ENCODE measurements at regions not wholly inside any gene's neighbourhood (a gene's known extent, or its start where the extent isn't known, plus 50 kb on each side); places are given as distances from the start of the nearest gene placed in this dataset.

DNA sequence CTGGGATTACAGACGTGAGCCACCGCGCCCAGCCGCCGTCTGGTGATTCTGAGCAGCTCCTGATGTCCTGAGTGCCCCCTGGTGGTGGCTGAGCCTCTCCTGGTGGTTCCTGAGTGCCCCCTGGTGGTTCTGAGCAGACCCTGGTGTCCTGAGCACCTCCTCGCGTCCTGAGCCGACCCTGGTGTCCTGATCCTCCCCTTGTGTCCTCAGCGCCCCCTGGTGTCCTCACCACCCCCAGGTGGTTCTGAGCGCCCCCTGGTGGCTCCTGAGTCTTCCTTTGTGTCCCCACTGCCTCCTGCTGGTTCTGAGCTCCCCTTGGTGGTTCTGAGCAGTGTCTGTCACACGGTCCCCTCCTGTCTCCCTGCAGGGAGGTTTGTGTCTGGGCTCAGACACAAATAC lies 1304.9 kb downstream of the TMEM121 start:
- H3K27ac ChIP-seq (ENCODE audit: insufficient read depth, low read length, poor library complexity, severe bottlenecking), result no peak overlapping the region
- no peaks in the 10 kb centered on the region for H3K36me3 ChIP-seq (ENCODE audit: control insufficient read depth, insufficient read depth, low read length)
- no peaks in the 10 kb centered on the region for H3K9me3 ChIP-seq (ENCODE audit: control insufficient read depth, low read length)
- DNase-seq, result peak in 2 of 3 donors; percentile 23 to 36
- H3K4me1 ChIP-seq (ENCODE audit: control insufficient read depth, insufficient read depth, low read length, poor library complexity, severe bottlenecking), result no peaks in the 10 kb centered on the region
- H3K4me3 ChIP-seq (ENCODE audit: insufficient read depth, low read depth, low read length, poor library complexity, severe bottlenecking), result no peak overlapping the region
- H3K27me3 ChIP-seq (replicated peaks; ENCODE audit: control insufficient read depth, insufficient read depth, low read length, poor library complexity, severe bottlenecking), result no peaks in the 10 kb centered on the region

DNA sequence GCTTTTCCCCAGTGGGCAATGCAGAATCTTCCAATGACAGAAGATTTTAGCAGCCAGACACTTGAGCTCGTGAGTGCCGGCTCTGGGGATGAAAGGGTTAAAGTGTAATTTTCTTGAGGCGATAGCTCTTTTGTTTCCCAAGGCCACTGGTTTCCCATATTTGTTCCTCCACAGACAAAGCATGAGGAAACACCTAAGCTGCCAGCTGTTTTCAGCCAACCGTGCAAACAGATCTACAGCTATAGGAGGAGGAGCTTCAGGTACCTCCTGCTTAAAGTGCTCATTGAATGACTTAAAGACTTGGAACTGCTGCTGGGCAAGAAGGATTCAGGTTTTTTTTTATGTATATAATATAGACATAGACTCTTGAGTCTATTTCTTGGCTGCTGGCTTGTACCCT lies 1311.5 kb downstream of the TMEM121 start:
- no peaks in the 10 kb centered on the region for H3K9me3 ChIP-seq (ENCODE audit: control insufficient read depth, low read length)
- no peaks in the 10 kb centered on the region for H3K36me3 ChIP-seq (ENCODE audit: control insufficient read depth, insufficient read depth, low read length)
- H3K4me3 ChIP-seq (ENCODE audit: insufficient read depth, low read depth, low read length, poor library complexity, severe bottlenecking), result no peak overlapping the region
- H3K27ac ChIP-seq (ENCODE audit: insufficient read depth, low read length, poor library complexity, severe bottlenecking), result no peak overlapping the region
- no peaks in the 10 kb centered on the region for H3K4me1 ChIP-seq (ENCODE audit: control insufficient read depth, insufficient read depth, low read length, poor library complexity, severe bottlenecking)
- no peak for DNase-seq
- no peaks in the 10 kb centered on the region for H3K27me3 ChIP-seq (replicated peaks; ENCODE audit: control insufficient read depth, insufficient read depth, low read length, poor library complexity, severe bottlenecking)

DNA sequence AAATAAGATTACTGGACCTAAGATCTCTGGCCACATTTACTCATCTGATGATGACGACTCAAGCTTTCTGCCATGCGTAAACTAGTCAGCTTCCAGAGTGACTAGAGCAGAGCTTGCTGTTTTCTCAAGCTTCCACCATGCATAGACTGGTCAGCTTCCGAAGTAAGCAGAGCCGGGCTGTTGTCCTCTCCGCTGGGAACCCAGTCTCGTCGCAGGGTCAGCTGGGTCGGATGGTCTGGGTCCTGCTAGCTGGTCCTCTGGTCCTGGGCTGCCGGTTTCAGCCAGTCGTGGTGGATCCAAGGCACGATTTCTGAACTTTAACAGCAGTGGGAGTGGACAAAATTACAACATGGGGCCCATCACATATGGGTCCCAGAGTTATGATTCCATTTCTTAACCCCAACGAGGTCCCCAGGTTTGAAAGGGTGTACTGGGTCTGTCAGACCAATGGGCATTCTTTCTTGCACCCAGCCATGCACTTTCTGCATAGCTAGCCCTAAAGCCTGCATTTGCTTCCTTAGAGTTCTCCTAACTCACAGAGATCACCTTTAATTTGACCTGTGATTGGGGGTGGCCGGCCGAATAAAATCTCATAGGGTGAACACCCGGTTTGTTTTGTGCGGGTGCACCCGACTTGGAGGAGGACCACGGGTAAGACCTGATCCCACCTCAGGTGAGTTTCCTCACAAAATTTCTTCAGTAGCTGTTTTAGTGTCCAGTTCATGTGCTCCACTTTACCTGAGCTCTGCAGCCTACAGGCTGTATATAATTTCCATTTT lies 1312.8 kb downstream of the TMEM121 start:
- H3K27me3 ChIP-seq (replicated peaks; ENCODE audit: control insufficient read depth, insufficient read depth, low read length, poor library complexity, severe bottlenecking), result no peaks in the 10 kb centered on the region
- H3K4me3 ChIP-seq (ENCODE audit: insufficient read depth, low read depth, low read length, poor library complexity, severe bottlenecking), result no peak overlapping the region
- H3K36me3 ChIP-seq (ENCODE audit: control insufficient read depth, insufficient read depth, low read length), result no peaks in the 10 kb centered on the region
- no peaks in the 10 kb centered on the region for H3K4me1 ChIP-seq (ENCODE audit: control insufficient read depth, insufficient read depth, low read length, poor library complexity, severe bottlenecking)
- no peak for DNase-seq
- H3K9me3 ChIP-seq (ENCODE audit: control insufficient read depth, low read length), result no peaks in the 10 kb centered on the region
- no peak overlapping the region for H3K27ac ChIP-seq (ENCODE audit: insufficient read depth, low read length, poor library complexity, severe bottlenecking)

DNA sequence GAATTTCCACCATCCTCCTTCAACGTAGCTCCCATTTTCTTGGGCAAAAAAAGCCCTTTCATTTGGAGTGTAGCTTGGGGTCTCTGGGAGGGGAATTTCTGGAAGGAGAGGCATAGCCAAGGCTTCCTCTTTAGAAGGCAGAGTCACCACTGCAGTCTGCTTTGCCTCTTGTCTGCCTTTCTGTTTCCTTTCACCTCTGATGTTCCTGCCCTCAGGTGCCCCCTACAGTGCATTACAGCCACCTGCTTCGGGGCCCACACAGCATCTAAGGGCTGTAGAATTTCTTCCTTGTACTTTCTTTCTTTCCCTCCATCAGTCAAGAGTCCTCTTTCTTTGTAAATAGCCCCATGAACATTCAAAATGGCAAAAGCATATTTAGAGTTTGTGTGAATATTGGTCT lies 1313.9 kb downstream of the TMEM121 start:
- no peak overlapping the region for H3K4me3 ChIP-seq (ENCODE audit: insufficient read depth, low read depth, low read length, poor library complexity, severe bottlenecking)
- H3K27ac ChIP-seq (ENCODE audit: insufficient read depth, low read length, poor library complexity, severe bottlenecking), result no peak overlapping the region
- no peaks in the 10 kb centered on the region for H3K9me3 ChIP-seq (ENCODE audit: control insufficient read depth, low read length)
- no peak for DNase-seq
- H3K4me1 ChIP-seq (ENCODE audit: control insufficient read depth, insufficient read depth, low read length, poor library complexity, severe bottlenecking), result no peaks in the 10 kb centered on the region
- H3K27me3 ChIP-seq (replicated peaks; ENCODE audit: control insufficient read depth, insufficient read depth, low read length, poor library complexity, severe bottlenecking), result no peaks in the 10 kb centered on the region
- no peaks in the 10 kb centered on the region for H3K36me3 ChIP-seq (ENCODE audit: control insufficient read depth, insufficient read depth, low read length)

DNA sequence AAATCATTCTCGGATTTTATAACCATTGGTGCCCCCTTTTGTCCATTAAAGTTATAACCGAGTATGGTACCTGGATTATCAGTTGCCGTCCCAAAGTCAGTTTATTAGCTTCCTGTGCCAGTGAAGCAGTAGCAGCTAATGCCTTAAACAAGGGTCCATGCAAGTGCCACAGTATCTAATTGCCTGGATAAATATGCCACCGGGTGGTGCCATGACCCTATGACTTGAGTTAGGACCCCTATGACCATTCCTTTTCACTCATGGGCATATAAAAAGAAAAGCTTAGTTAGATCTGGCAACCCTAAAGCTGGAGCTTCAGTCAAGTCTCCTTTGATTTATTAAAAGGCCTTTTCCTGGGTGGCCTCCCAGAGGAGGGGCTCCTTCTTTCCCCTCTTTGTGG lies 1314.6 kb downstream of the TMEM121 start:
- Histone ChIP-seq H3K4me1 (ENCODE audit: control insufficient read depth, insufficient read depth, low read length, poor library complexity, severe bottlenecking) (no peaks in the 10 kb centered on the region), H3K27me3 (replicated peaks; ENCODE audit: control insufficient read depth, insufficient read depth, low read length, poor library complexity, severe bottlenecking) (no peaks in the 10 kb centered on the region), H3K36me3 (ENCODE audit: control insufficient read depth, insufficient read depth, low read length) (no peaks in the 10 kb centered on the region), H3K9me3 (ENCODE audit: control insufficient read depth, low read length) (no peaks in the 10 kb centered on the region), H3K27ac (ENCODE audit: insufficient read depth, low read length, poor library complexity, severe bottlenecking) (no peak overlapping the region), H3K4me3 (ENCODE audit: insufficient read depth, low read depth, low read length, poor library complexity, severe bottlenecking) (no peak overlapping the region)
- DNase-seq, result no peak

DNA sequence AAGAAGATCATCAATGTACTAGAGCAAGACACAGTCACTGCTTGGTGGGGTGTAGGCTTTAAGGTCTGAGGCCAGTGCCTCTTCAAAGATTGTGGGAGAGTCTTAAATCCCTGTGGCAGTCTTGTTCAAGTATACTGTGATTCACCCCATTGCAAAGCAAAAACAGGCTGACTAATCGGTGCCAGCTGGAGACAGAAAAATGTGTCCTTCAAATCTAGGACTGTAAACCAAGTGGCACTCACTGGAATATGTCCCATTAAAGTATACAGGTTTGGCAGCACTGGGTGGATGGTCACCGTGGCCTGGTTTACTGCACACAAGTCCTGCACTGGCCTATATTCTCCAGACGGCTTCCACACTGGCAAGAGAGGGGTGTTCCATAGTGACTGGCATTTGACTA lies 1315.3 kb downstream of the TMEM121 start:
- Histone ChIP-seq H3K27me3 (replicated peaks; ENCODE audit: control insufficient read depth, insufficient read depth, low read length, poor library complexity, severe bottlenecking) (no peaks in the 10 kb centered on the region), H3K4me1 (ENCODE audit: control insufficient read depth, insufficient read depth, low read length, poor library complexity, severe bottlenecking) (no peaks in the 10 kb centered on the region), H3K27ac (ENCODE audit: insufficient read depth, low read length, poor library complexity, severe bottlenecking) (no peak overlapping the region), H3K9me3 (ENCODE audit: control insufficient read depth, low read length) (no peaks in the 10 kb centered on the region), H3K36me3 (ENCODE audit: control insufficient read depth, insufficient read depth, low read length) (no peaks in the 10 kb centered on the region), H3K4me3 (ENCODE audit: insufficient read depth, low read depth, low read length, poor library complexity, severe bottlenecking) (no peak overlapping the region)
- no peak for DNase-seq

DNA sequence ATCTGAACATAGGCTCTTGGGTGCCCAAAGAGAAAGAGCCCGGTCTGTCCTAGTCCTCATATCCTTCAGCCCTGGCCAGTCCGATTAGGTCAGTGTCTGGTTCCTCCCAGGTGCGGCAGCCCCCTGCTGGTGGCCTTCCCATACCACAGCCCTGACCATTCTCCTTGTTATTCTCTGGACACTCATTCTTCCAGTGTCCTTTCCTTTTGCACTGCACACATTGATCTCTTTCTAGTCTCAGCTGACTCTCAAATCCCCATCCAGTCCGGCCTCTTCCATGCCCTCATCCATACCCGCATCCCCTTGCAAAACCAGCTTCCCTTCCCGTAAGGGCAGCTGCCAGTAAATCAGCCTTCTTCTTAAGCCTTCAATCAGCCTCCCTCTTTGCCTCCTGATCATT lies 1316.3 kb downstream of the TMEM121 start:
- Histone ChIP-seq H3K27me3 (replicated peaks; ENCODE audit: control insufficient read depth, insufficient read depth, low read length, poor library complexity, severe bottlenecking) (no peaks in the 10 kb centered on the region), H3K4me3 (ENCODE audit: insufficient read depth, low read depth, low read length, poor library complexity, severe bottlenecking) (no peak overlapping the region), H3K4me1 (ENCODE audit: control insufficient read depth, insufficient read depth, low read length, poor library complexity, severe bottlenecking) (no peaks in the 10 kb centered on the region), H3K36me3 (ENCODE audit: control insufficient read depth, insufficient read depth, low read length) (no peaks in the 10 kb centered on the region), H3K27ac (ENCODE audit: insufficient read depth, low read length, poor library complexity, severe bottlenecking) (no peak overlapping the region), H3K9me3 (ENCODE audit: control insufficient read depth, low read length) (no peaks in the 10 kb centered on the region)
- DNase-seq, result no peak

DNA sequence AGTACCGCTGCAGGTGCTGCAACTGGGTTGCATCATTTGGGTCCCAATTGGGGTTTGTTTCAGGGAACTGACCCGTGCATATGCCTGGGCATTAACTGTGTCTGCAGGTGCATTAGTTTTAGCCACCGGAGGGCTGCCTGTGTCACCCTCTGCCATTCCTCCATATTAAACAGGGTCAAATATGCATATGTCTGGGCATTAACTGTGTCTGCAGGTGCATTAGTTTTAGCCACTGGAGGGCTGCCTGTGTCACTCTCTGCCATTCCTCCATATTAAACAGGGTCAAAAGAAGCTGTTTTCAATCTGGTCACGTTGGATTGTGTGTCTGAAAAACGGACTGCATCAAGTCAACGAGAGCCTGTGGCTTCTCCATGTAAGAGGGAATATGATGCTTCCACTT lies 1317.0 kb downstream of the TMEM121 start:
- Histone ChIP-seq H3K36me3 (ENCODE audit: control insufficient read depth, insufficient read depth, low read length) (no peaks in the 10 kb centered on the region), H3K9me3 (ENCODE audit: control insufficient read depth, low read length) (no peaks in the 10 kb centered on the region), H3K27ac (ENCODE audit: insufficient read depth, low read length, poor library complexity, severe bottlenecking) (no peak overlapping the region), H3K4me3 (ENCODE audit: insufficient read depth, low read depth, low read length, poor library complexity, severe bottlenecking) (peak overlapping the region; percentile 91), H3K4me1 (ENCODE audit: control insufficient read depth, insufficient read depth, low read length, poor library complexity, severe bottlenecking) (no peaks in the 10 kb centered on the region), H3K27me3 (replicated peaks; ENCODE audit: control insufficient read depth, insufficient read depth, low read length, poor library complexity, severe bottlenecking) (no peaks in the 10 kb centered on the region)
- no peak for DNase-seq

DNA sequence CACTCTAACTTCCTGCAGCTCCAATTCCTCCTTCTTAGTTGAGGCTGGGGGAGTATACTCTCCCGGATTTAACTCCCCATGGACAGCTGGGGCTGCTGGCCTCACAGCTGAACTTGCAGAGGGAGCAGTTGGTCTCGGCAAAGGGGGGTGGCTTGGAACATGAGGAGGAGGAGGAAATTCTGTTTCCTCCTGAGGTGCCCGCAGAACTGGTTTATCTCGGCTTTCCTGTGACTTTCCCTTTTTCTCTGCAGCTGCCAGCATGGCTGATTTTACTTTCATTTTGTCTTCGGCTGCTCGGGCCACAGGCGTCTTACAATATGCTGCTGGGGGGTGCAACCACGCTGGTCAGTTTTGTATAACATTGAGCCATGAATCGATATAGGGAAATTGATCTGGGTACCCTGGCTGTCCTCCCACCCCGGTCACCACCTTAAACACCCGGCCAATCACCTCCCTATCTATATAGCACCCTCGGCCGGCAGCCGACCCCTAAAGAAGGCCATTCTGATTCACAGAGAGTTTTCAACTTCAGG lies 1317.6 kb downstream of the TMEM121 start:
- Histone ChIP-seq H3K27me3 (replicated peaks; ENCODE audit: control insufficient read depth, insufficient read depth, low read length, poor library complexity, severe bottlenecking) (no peaks in the 10 kb centered on the region), H3K36me3 (ENCODE audit: control insufficient read depth, insufficient read depth, low read length) (no peaks in the 10 kb centered on the region), H3K27ac (ENCODE audit: insufficient read depth, low read length, poor library complexity, severe bottlenecking) (peak overlapping the region; percentile 69), H3K4me3 (ENCODE audit: insufficient read depth, low read depth, low read length, poor library complexity, severe bottlenecking) (peak overlapping the region; percentile 91), H3K4me1 (ENCODE audit: control insufficient read depth, insufficient read depth, low read length, poor library complexity, severe bottlenecking) (no peaks in the 10 kb centered on the region), H3K9me3 (ENCODE audit: control insufficient read depth, low read length) (no peaks in the 10 kb centered on the region)
- DNase-seq, result no peak

DNA sequence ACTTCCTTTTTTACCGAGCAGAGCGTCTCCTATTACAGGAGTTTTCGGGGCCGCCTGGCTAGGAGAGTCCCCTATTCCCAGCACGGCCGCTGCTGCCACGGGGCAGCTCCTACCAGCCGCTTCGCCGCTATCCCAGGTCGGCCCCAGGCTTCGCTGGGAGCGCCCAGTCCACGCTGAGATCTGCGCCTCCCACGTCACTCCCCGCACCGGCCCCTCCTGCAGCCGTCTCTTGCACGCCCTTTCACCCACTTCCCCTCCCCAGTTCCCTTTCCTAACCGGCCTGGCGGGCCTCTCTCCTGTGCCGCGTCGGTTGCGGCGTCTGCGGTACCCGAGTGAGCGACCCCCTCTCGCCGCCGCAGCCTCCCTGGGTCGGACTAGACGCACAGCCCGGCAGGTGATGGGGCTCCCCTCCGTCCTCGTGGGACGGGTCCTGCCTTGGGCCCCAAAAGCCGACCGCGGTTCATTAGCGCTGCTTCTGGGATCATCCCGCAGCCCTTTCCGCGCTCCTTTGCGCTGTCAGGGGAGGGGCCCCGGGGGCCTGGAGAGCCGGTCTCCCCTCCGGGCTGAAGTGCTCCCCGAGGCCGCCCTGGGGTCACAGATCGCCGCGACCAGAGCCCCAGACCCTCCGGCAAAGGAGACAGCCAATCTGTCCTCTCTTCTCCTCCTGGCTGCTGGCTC lies 1318.4 kb downstream of the TMEM121 start:
- Histone ChIP-seq H3K4me1 (ENCODE audit: control insufficient read depth, insufficient read depth, low read length, poor library complexity, severe bottlenecking) (no peaks in the 10 kb centered on the region), H3K36me3 (ENCODE audit: control insufficient read depth, insufficient read depth, low read length) (no peaks in the 10 kb centered on the region), H3K4me3 (ENCODE audit: insufficient read depth, low read depth, low read length, poor library complexity, severe bottlenecking) (peak overlapping the region; percentile 91), H3K27ac (ENCODE audit: insufficient read depth, low read length, poor library complexity, severe bottlenecking) (peak overlapping the region; percentile 69), H3K9me3 (ENCODE audit: control insufficient read depth, low read length) (no peaks in the 10 kb centered on the region), H3K27me3 (replicated peaks; ENCODE audit: control insufficient read depth, insufficient read depth, low read length, poor library complexity, severe bottlenecking) (no peaks in the 10 kb centered on the region)
- DNase-seq, result peak; percentile 43 to 55 (median 45)

All from effector memory CD4-positive, alpha-beta T cell (primary cell).